GM18870 (cell line): ENCODE measurements at regions not wholly inside any gene's neighbourhood (a gene's known extent, or its start where the extent isn't known, plus 50 kb on each side); places are given as distances from the start of the nearest gene placed in this dataset.

ENCODE experiments used
- ATAC-seq: cut with Tn5 transposase; IDR thresholded peaks from one replicate; pipeline ENCODE4 v1.9.1; 2021; ENCODE audit warnings: moderate library complexity; ENCODE audit not compliant: unreplicated experiment

DNA sequence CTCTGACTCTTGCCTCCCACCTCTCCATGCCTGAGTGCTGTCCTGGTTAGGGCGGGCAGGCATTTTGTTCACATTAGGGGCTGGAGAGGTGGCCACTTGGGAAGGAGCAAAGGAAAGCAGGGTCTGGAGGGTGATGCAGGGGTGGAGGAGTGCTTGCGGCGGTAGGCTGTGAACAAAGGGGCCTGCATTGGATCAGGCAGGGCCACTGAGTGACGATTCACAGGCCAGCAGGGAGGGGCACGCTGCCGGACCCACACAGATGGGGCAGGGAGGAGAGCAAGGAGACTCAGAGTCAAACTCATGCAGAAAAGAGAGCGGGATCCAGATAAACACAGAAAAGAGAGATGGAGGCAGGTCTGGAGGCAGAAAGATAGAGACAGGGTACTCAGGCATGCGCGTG is 58.4 kb upstream of the TBX3 start:
- no peak for ATAC-seq

DNA sequence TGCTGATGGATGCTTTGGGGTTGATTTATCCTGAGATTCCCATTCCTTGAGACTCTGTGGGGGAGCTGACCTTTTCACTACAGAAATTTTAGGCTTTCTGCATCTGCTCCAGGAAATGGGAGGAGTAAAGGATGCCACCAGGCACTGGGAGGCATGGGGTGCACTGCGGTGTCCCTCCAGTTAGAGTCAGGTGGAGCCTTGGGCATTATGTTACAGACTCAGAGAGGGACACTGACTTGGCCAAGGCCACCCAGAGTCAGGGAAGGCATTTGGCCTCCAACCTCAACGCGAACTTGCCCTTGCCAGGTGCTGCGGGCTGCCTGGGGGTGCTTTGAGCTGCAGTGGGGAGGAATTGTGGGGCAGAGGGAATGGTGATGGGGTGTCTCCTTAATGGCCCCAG is 58.0 kb upstream of the TBX3 start:
- ATAC-seq: no peak

DNA sequence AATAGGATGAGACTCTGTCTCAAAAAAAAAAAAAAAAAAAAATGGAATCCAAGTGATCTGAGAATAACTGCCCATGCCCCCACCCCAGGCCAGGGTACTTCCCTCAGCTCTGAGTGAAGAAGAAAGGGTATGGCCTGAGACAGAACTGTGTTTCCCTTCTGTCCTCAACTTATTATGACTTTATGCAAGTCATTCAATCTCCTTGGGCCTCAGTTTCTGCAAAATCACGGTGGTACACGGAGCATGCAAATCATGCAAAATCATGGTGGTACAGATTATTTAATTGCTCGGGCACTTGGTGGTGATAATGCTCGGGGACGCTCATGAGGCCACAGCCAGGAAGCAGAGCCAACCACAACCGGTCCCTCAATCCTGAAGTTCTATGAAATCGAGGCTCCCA is 56.5 kb upstream of the TBX3 start:
- no peak for ATAC-seq

DNA sequence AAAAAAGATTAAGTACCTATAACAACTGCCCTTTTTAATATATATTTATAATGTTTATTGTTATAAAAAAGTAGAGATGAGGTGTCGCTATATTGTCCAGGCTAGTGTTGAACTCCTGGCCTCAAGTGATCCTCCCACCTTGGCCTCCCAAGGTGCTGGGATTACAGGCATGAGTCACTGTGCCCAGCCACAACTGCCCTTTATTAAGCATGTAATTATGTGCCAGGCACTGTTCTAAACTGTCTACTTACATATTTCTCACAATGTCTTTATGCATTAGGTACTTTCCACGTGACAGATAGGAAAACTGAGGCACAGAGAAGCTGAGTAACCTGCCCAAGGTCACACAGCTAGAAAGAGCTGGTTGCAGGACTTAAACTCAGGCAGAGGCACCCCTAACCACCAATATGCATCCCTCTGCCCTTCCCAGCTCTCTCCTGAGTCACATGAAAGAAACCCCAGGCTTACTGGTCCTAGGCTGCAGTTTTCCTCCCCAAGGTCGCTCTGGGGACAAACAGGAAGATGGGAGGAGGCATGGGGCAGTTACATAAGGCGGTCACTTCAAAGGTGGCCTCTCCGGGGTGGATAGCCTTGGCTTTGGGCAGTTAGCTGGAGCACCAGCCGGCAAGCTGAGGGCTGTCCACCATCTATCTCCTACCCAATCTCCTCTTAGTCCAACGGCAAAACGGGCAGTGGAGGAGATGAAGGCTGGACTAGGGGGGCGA is 54.6 kb upstream of the TBX3 start:
- no peak for ATAC-seq

DNA sequence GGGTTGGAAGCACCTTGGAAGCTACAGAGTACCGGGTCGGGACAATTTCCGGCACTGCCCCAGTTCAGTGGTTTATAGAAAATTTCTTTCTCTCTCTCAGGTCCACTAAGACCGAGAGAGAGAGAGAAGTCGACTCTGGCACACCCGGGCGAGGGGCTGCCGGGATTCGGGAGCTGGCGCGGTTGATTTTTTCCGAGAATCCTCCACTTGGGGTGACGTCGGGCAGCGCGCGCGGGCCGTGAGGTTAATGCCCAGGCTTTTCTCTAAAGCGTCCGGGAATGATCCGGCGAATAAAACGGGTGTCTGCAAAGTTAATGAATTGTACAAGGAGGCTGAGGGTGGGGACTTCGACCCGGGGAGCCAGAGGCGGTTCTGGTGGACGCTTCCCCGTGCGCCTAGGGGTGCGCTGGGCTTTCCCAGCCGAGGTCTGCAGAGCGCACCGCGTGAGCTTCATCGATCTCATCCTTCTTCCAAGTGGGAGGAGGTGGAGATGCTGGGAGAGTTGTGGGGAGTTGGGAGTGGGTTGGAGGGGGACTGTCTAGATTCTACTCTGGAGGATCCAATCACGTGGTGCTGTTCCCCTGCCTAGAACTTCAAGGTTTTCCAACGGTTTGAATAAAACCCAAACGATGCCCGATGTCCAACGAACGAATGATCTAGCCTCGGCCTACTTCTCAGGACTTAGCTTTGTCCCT is 51.9 kb upstream of the TBX3 start:
- ATAC-seq: no peak

- no peak for ATAC-seq
Observed at GRCh38 chr12:114735011-114735410, 51.0 kb upstream of the TBX3 start.

GRCh38 chr12:114733919-114734318 is 49.9 kb upstream of the TBX3 start:
- no peak for ATAC-seq
